ENCODE measurements at regions not wholly inside any gene's neighbourhood (a gene's known extent, or its start where the extent isn't known, plus 50 kb on each side); places are given as distances from the start of the nearest gene placed in this dataset.

DNA sequence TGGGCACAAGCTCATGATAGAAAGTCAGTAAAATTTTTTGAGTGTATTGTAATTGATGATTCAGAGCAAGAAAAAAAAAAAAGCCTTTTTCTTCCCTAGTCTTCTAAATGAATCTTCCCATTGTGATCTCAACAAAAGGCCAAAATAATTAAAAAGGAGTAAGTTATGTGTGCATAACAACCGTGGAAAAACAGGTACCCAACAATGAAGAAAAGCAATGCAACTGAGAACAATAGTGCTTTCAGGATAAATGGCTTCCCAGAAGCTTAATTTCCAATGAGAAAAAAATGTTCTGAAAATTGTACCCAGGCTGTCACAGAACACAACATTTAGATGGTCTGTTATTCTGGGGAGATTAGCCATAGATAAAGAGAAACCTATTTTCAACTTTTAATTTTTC is 399.0 kb upstream of the AGA start:
- TF ChIP-seq POLR2A (IDR thresholded peaks at IDR 0.05; ENCODE audit: low read depth, low read length) (no peak), POLR2AphosphoS5 (IDR thresholded peaks at IDR 0.05; ENCODE audit: low read depth, low read length) (no peak), TAF1 (IDR thresholded peaks at IDR 0.05; ENCODE audit: borderline replicate concordance, low read depth, low read length) (no peak)
